HG02763 (cell line): ENCODE measurements at regions not wholly inside any gene's neighbourhood (a gene's known extent, or its start where the extent isn't known, plus 50 kb on each side); places are given as distances from the start of the nearest gene placed in this dataset.

Experiments used
- ATAC-seq: cut with Tn5 transposase; IDR thresholded peaks from one replicate; pipeline ENCODE4 v1.9.1; 2021; ENCODE audit warnings: mild to moderate bottlenecking, moderate library complexity; ENCODE audit not compliant: unreplicated experiment

- no peak for ATAC-seq
Observed at GRCh38 chr1:234710936-234711724, 101.2 kb upstream of the IRF2BP2 start.

DNA sequence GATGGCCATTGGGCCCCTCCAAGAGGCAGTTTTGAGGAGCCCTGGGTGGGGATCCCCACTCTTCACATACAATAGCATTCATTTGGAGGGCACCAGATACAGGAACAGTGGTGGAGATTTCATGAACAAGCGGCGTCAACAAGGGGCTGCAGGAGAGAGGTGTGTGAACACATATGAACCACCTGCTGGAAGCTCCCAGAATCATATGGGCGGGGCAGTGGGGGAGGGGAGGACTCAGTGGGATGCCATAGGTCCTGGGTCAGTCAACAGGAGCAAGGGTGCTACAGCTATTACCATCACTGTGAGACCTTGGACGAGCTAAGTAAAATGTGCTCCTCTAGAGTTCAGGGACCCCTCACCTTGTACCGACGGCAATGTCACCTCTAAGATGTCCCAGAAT, 100.4 kb upstream of the IRF2BP2 start:
- no peak for ATAC-seq

DNA sequence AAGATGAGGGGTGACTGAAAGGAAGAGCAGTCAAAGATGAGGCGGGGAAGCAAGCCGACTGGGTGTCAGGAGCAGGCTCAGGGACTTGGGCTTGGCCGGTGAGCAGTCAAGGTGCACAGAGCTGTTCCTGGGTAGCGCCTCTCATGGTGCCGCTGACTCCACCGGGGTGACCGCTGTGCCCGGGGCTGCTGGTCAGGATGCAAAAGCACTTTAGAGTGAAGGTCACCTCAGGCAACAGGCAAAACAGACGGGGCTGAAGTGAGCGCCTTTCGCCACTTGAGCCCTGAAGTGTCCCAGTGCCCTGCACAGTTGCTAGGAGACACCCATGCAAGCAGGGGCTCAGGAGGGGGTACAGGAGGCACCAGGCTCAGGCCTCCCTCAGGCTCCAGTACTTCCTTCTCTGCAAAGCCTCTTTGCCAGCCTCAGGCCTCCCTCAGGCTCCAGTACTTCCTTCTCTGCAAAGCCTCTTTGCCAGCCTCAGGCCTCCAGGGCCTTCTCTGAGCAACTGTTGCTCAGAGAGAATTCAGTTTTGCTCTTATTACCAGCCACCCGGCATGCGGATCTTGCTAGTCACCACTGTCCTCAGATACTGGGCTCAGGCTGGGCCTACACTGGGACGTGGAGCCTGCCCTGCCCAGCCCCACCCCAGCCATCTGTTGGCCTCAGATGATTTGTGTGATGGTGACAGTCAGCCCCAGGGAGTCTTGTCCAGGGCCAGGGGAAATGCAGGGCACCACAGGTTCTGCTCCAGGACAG, 99.7 kb upstream of the IRF2BP2 start:
- no peak for ATAC-seq

DNA sequence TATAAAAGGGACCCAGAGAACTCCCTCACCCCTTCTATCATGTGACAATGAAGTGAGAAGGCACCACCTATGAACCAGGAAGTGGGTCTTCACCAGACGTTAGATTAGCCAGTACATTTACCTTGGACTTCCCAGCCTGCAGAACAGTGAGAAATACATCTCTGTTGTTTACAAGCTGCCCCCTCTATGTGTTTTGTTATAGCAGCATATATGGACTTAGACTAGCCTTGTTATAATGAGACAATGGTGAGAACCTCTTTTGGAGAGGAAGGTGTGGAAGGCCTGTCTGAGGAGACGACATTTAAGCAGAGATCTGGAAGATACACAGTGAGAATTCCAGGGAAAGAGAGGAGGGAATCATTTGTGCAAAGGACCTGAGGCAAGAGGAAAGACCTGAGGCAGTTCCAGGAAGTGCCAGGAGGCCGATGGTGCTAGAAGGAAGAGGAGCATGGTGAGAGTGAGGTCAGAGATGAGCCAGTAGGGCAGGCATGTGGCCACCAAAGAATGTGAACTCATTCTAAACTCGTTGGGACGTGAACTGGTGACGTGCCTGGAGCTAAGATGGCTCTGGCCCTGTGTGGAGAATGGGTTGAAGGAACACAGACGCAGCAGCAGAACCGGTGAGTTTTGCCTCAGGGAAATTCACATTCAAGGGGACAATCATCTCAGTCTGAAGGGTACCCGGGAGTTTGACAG, 98.9 kb upstream of the IRF2BP2 start:
- ATAC-seq, result no peak

- no peak for ATAC-seq
Observed at GRCh38 chr1:234707641-234708040, 97.7 kb upstream of the IRF2BP2 start.

- no peak for ATAC-seq
Observed at GRCh38 chr1:234706931-234707330, 97.0 kb upstream of the IRF2BP2 start.

GRCh38 chr1:234706199-234706598, 96.2 kb upstream of the IRF2BP2 start:
- ATAC-seq, result no peak

DNA sequence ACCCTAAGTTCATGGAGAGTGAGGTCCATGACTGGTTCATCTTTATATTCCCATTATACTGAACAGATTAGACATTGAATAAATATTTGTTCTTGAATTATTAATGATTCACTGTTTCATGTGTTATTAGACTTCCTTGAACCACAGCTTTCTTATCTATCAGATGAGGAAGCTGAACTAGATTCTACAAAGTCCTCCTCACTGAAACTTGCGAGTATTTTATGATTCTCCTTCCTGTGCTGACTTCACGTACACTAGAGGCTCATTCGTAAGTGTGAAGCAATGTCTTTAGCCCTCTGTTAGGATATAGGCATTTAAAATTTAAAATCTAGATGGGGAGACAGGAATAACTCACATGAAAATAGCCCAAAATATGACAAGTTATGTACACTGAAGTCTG, 95.6 kb upstream of the IRF2BP2 start:
- no peak for ATAC-seq

- ATAC-seq, result no peak
Observed at GRCh38 chr1:234704106-234704887, 94.3 kb upstream of the IRF2BP2 start.

GRCh38 chr1:234702342-234703000, 92.5 kb upstream of the IRF2BP2 start:
- no peak for ATAC-seq

GRCh38 chr1:234701737-234702341, 91.9 kb upstream of the IRF2BP2 start:
- no peak for ATAC-seq

DNA sequence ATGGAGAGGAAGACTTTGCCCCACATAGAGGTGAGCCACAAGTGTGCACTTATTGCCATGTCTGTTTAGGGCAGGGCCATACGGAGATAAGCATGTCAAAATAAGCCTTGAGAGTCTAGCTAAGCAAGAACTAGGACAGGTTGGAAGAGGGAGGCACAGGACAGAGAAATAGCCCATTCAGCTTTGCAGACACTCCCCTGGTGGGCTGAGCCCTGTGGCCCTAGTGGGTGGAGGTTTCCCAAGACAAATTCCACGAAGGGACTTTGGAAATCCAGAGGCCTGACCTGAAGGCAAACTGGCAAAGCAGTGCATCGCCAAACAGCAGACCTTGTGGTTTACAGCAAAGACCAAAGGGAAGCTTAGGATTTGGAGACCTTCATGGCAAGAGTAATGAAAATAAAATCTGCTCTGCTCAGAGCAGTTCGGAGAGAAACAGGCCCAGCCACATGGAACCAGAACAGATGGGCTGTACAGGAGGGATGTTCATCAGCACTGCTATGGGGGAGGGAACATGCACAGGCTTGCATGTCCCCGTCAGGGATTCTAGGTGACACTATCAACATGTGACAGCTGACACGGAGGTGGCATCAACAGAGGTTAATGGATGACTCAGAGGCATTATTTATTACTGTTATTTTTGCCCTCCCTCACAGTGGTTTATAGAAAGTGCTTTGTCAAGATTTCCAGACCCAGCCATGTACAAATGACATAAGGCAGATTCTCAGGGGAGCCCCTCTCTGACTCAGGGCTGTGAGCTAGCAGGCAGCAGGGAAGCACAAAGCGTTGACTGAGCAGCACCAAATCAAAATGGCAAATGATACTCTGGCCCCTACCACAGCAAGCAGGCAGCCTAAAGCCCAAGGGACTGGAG, 90.1 kb upstream of the IRF2BP2 start:
- peak; percentile 65 for ATAC-seq

DNA sequence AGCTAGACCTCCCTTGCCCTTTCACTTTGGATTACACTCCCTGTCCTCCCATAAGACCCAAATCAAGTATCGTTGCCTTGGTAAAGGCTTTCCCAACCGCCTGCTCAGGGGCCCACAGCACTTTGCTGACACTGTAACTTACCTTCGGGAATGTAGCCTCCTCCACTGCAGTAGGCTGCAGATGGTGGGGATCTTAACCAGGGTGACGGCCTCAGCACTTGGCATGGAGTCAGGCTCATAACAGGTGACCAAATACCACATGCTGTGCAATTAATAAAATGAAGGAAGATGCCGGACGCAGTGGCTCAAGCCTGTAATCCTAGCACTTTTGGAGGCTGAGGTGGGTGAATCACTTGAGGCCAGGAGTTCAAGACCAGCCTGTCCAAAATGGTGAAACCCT, 88.7 kb upstream of the IRF2BP2 start:
- ATAC-seq, result no peak

GRCh38 chr1:234697741-234698140, 87.8 kb upstream of the IRF2BP2 start:
- ATAC-seq, result no peak

DNA sequence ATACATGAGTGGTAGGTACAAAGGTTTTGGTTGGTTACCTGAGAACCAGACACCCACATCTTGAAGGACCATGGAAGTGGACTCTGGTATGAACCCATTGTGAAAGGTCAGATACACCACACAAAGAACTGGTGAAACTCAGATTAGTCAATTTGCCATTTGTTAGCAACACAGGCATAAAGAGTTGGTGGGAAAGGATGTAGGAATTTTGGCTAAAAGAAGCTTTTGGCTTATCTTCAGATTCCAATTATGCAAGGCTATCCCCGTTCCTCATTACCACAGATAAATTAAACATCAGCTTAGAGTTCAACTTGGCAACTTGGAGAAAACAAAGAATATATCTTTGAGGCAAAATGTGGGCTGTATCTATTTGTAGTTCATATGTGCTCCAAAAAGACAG, 87.0 kb upstream of the IRF2BP2 start:
- no peak for ATAC-seq

- no peak for ATAC-seq
Observed at GRCh38 chr1:234696148-234696576, 86.2 kb upstream of the IRF2BP2 start.

DNA sequence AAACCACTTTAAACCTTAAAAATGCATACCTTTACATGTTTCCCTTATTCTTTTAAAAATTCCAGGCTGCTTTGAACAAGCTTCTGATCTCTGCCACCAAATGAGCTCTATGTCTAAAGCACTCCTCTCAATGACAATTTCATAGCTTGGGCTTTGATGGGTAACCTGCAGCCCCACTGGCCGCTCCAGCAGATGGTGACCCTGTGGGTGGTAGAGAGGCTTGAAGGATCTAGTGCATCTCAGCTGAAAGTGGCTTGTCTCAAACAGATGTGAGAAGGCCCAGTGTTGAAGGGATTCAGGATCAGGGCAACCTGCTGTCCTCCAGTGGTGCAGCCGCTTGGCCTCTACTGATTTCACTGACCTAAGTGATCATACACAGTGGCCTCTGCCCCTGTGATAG, 84.7 kb upstream of the IRF2BP2 start:
- ATAC-seq, result no peak

DNA sequence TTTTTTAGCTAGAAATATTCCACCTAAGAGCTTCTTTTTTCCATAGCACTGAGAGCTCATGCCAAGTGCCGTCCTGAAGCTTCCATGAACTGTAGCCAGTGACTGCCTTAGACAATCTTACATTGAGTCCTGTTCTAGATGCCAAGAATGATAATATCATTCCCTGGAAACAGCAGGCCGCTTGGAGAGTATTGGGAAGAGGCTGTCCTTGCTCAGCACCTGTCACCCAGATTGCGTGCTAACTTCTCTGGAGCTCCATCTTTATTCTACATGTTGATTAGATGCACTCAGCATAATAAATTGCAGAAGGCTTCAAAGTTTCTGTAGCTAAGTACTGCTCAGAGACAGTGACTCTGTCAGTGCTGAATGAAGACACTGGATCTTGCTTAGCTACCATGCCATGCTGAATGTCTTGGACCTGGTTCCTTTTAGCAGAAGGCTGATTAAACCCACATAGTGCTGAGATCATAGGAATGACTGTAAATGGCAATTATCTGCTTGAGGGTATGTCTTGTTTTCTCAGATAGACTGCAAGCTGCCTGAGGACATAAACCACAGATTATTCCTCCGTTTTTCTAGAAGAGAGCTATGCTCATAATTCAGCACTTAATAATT, 83.1 kb upstream of the IRF2BP2 start:
- ATAC-seq, result no peak

DNA sequence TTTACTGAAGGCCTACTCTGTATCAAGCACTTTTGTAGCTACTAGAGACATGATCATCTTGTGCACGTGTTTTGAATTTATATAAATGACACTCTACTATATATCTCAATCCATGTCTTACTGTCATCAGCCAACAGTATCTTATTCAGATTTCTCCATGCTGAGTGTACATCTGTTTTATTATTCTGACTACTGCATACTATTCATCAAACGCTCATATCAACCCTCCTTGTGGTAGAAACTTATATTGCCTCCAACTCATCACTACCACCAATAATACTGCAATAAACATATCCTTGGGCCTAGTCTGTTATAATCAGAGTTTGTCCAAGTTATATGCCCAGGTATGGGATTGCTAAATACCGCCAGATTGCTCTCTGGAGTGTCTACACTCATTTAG, 81.6 kb upstream of the IRF2BP2 start:
- ATAC-seq, result no peak
